H9 (cell line): ENCODE measurements at regions not wholly inside any gene's neighbourhood (a gene's known extent, or its start where the extent isn't known, plus 50 kb on each side); places are given as distances from the start of the nearest gene placed in this dataset.

Experiments used
- DNase-seq: peaks from one replicate; pipeline ENCODE4 v3.0.0-alpha.2; 2017
- H2AFZ ChIP-seq: one replicate; pipeline ENCODE4 v1.6.1; 2013; ENCODE audit warnings: mild to moderate bottlenecking, low read length, control low read depth, moderate library complexity
- H2AK5ac ChIP-seq: 2 replicates; pipeline ENCODE4 v1.6.1; 2013; ENCODE audit warnings: low read length, control low read depth, mixed read lengths; ENCODE audit not compliant: insufficient read length
- H2BK120ac ChIP-seq: one replicate; pipeline ENCODE4 v1.6.1; 2013; ENCODE audit warnings: low read depth, mild to moderate bottlenecking, low read length, control low read depth, inconsistent platforms; ENCODE audit not compliant: poor library complexity, severe bottlenecking
- H2BK12ac ChIP-seq: 2 replicates; pipeline ENCODE4 v1.6.1; 2013; ENCODE audit warnings: low read length, control low read depth, mixed read lengths, low read depth; ENCODE audit not compliant: insufficient read length
- H2BK15ac ChIP-seq: 2 replicates; pipeline ENCODE4 v1.6.1; 2013; ENCODE audit warnings: low read depth, low read length, control low read depth
- H2BK20ac ChIP-seq: one replicate; pipeline ENCODE4 v1.6.1; 2013; ENCODE audit warnings: low read depth, mild to moderate bottlenecking, low read length, control low read depth, inconsistent platforms; ENCODE audit not compliant: poor library complexity, severe bottlenecking
- H2BK5ac ChIP-seq: 2 replicates; pipeline ENCODE4 v1.6.1; 2013; ENCODE audit warnings: low read length, control low read depth, mixed read lengths; ENCODE audit not compliant: insufficient read length
- H3K14ac ChIP-seq: 2 replicates; pipeline ENCODE4 v1.6.1; 2013; ENCODE audit warnings: low read length, control low read depth; ENCODE audit not compliant: insufficient read depth
- H3K18ac ChIP-seq: 2 replicates; pipeline ENCODE4 v1.6.1; 2013; ENCODE audit warnings: low read depth, mild to moderate bottlenecking, mixed read lengths, low read length, control low read depth; ENCODE audit not compliant: insufficient read length
- H3K23ac ChIP-seq: 2 replicates; pipeline ENCODE4 v1.6.1; 2013; ENCODE audit warnings: low read length, control low read depth, mixed read lengths, low read depth; ENCODE audit not compliant: insufficient read length
- H3K23me2 ChIP-seq: 2 replicates; pipeline ENCODE4 v1.6.1; 2013; ENCODE audit warnings: low read depth, mild to moderate bottlenecking, mixed read lengths, low read length, control low read depth; ENCODE audit not compliant: insufficient read length, poor library complexity, severe bottlenecking
- H3K27ac ChIP-seq: 2 replicates; pipeline ENCODE4 v1.5.1; 2013; ENCODE audit warnings: low read length, control low read depth, mixed read lengths, low read depth; ENCODE audit not compliant: insufficient read length
- H3K27me3 ChIP-seq: 2 replicates; pipeline ENCODE4 v1.6.1; 2013; ENCODE audit warnings: low read length, control low read depth, inconsistent platforms; ENCODE audit not compliant: insufficient read depth
- H3K4ac ChIP-seq: 2 replicates; pipeline ENCODE4 v1.6.1; 2013; ENCODE audit warnings: low read depth, mild to moderate bottlenecking, control low read depth, inconsistent platforms, low read length, moderate library complexity
- H3K4me1 ChIP-seq: 2 replicates; pipeline ENCODE4 v1.6.1; 2013; ENCODE audit warnings: low read length, control low read depth, inconsistent platforms; ENCODE audit not compliant: insufficient read depth
- H3K4me2 ChIP-seq: 2 replicates; pipeline ENCODE4 v1.6.1; 2013; ENCODE audit warnings: low read length, control low read depth, mixed read lengths; ENCODE audit not compliant: insufficient read length, insufficient read depth
- H3K56ac ChIP-seq: 2 replicates; pipeline ENCODE4 v1.6.1; 2013; ENCODE audit warnings: low read depth, mild to moderate bottlenecking, mixed read lengths, low read length, control low read depth; ENCODE audit not compliant: insufficient read length
- H3K79me1 ChIP-seq: 2 replicates; pipeline ENCODE4 v1.6.1; 2013; ENCODE audit warnings: low read depth, mild to moderate bottlenecking, moderate library complexity, low read length, control low read depth, inconsistent platforms; ENCODE audit not compliant: insufficient read depth, poor library complexity, severe bottlenecking
- H3K79me2 ChIP-seq: 2 replicates; pipeline ENCODE4 v1.6.1; 2013; ENCODE audit warnings: low read length, control low read depth, inconsistent platforms; ENCODE audit not compliant: insufficient read depth
- H3K9ac ChIP-seq: 2 replicates; pipeline ENCODE4 v1.6.1; 2013; ENCODE audit warnings: low read length, control low read depth, mixed read lengths; ENCODE audit not compliant: insufficient read length; ENCODE audit errors: extremely low read depth
- H3K9me3 ChIP-seq: one replicate; pipeline ENCODE4 v1.6.1; 2013; ENCODE audit warnings: low read depth, low read length, inconsistent platforms; ENCODE audit not compliant: control insufficient read depth
- H3T11ph ChIP-seq: one replicate; pipeline ENCODE4 v1.6.1; 2013; ENCODE audit warnings: mild to moderate bottlenecking, low read length, control low read depth, inconsistent platforms
- H4K20me1 ChIP-seq: one replicate; pipeline ENCODE4 v1.6.1; 2013; ENCODE audit not compliant: control insufficient read depth, insufficient read length, insufficient read depth
- H4K5ac ChIP-seq: 2 replicates; pipeline ENCODE4 v1.6.1; 2013; ENCODE audit warnings: low read depth, mild to moderate bottlenecking, mixed read lengths, low read length, control low read depth; ENCODE audit not compliant: insufficient read length
- H4K8ac ChIP-seq: replicated peaks from 2 replicates; pipeline ENCODE4 v1.6.1; 2013; ENCODE audit warnings: low read length, control low read depth, mixed read lengths, low read depth; ENCODE audit not compliant: insufficient read length
- H4K91ac ChIP-seq: 2 replicates; pipeline ENCODE4 v1.6.1; 2013; ENCODE audit warnings: low read depth, mild to moderate bottlenecking, moderate library complexity, mixed read lengths, low read length, control low read depth; ENCODE audit not compliant: insufficient read length
- H3K27ac Mint-ChIP-seq, 3 experiments: 2 replicates in 2 of 3; 3 replicates in 1 of 3; pipeline ENCODE4 v1.8.0; 2020 to 2021; ENCODE audit warnings: mixed read lengths in 3 of 3, mild to moderate bottlenecking in 1 of 3, moderate library complexity in 1 of 3
- H3K27me3 Mint-ChIP-seq: 2 replicates; pipeline ENCODE4 v1.8.0; 2021; ENCODE audit warnings: low read depth, mild to moderate bottlenecking, moderate library complexity, mixed read lengths
- H3K36me3 Mint-ChIP-seq, 3 experiments: 2 replicates in 2 of 3; 3 replicates in 1 of 3; pipeline ENCODE4 v1.8.0; 2020 to 2021; ENCODE audit warnings: low read depth in 3 of 3, mixed read lengths in 3 of 3; ENCODE audit not compliant: insufficient read depth in 1 of 3
- H3K4me1 Mint-ChIP-seq, 2 experiments: 2 replicates each; pipeline ENCODE4 v1.8.0; 2020; ENCODE audit warnings: mixed read lengths in 2 of 2
- H3K4me3 Mint-ChIP-seq, 2 experiments: 2 replicates in 1 of 2; 3 replicates in 1 of 2; pipeline ENCODE4 v1.8.0; 2020 to 2021; ENCODE audit warnings: mild to moderate bottlenecking in 2 of 2, mixed read lengths in 2 of 2, moderate library complexity in 1 of 2
- H3K9me3 Mint-ChIP-seq, 2 experiments: 2 replicates in 1 of 2; 3 replicates in 1 of 2; pipeline ENCODE4 v1.8.0; 2020; ENCODE audit warnings: mild to moderate bottlenecking in 2 of 2, mixed read lengths in 2 of 2, moderate library complexity in 1 of 2
- WGBS: extraction: QIAGEN DNeasy Blood & Tissue Kit; methylation state at CpG from one replicate; pipeline ENCODE4 v1.1.7; 2013; ENCODE audit warnings: missing lambda C conversion rate, low lambda C conversion rate, mixed read lengths; ENCODE audit not compliant: insufficient read length; ENCODE audit errors: extremely low coverage; 5-methylcytosine and 5-hydroxymethylcytosine counted together
- TF ChIP-seq, protein P1 (sequence below): fragments of 200-600 bp; sonication (generic); conservative IDR thresholded peaks from 3 replicates; pipeline ENCODE4 v1.8.0; 2021; ENCODE audit warnings: antibody characterized with exemption, mild to moderate bottlenecking

DNA sequence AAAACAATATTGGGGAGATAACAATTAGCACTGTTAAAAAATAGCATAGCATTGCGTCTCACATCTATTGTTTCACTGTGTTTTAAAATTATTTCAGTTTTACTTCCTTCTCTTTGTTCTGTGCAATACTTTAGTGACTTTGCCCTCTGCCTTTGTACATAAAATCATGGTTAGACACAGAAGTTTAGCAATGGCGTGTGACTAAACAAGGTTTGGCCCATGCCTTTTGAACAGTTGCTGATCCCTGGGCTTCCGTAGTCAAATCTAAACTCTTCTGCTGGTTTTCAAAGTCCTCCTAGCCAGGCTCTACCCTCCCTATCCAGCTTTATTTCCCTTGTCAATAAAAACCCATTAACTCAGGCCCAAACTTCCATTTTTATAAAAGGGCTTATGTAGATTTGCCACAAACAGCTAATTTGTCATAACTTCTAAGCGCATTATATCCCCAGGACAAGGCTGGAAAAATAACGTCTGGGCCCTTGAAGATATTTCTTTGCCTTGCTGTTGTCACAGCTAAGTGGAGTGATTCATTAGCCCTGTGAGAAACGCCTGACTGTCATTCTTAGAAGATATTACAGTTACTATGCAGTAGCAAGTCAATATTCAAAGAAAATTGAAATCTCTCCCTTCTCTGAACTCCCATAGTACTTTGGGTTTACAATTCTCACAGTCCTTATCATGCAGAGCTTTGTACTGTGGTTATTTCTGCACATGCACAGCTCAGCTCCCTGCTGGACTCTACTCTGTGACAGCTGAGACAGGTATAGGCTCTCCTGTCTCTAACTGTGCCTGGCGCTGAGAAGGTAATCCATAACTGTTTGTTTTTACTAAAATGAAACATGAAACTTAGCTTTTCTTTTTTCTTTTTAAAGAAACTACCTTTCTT, 123.4 kb upstream of the SLC24A5 start:
- peaks cover 2% of the 10 kb centered on the region; the same call in 1 of the 2 replicates for H3K4me1 ChIP-seq
- H4K8ac ChIP-seq: no peak overlapping the region
- H2BK120ac ChIP-seq: no peak overlapping the region
- Mint-ChIP-seq H3K9me3 (peaks cover 0 to 2% of the 10 kb centered on the region in 2 experiments; a peak in 1 of 5 replicates), H3K4me1 (peaks cover 6 to 9% of the 10 kb centered on the region in 2 experiments), H3K36me3 (no peaks in the 10 kb centered on the region; a peak in 1 of 7 replicates), H3K27ac (no peak overlapping the region; a peak in 1 of 7 replicates), H3K27me3 (no peaks in the 10 kb centered on the region), H3K4me3 (no peak overlapping the region)
- no peak overlapping the region for H2AK5ac ChIP-seq
- no peak overlapping the region for H3K27ac ChIP-seq
- H2BK5ac ChIP-seq: no peak overlapping the region
- H3K18ac ChIP-seq: no peak overlapping the region
- no peak overlapping the region for H3T11ph ChIP-seq
- no peaks in the 10 kb centered on the region for H3K23me2 ChIP-seq
- no peaks in the 10 kb centered on the region for H4K20me1 ChIP-seq
- no peaks in the 10 kb centered on the region for H3K27me3 ChIP-seq
- H3K4me2 ChIP-seq: no peak overlapping the region
- no peak overlapping the region for H2BK12ac ChIP-seq
- no peak overlapping the region for H3K56ac ChIP-seq
- H2BK15ac ChIP-seq: no peak overlapping the region
- no peak overlapping the region for H3K4ac ChIP-seq
- H2BK20ac ChIP-seq: no peak overlapping the region
- H3K79me2 ChIP-seq: no peaks in the 10 kb centered on the region
- H3K79me1 ChIP-seq: no peaks in the 10 kb centered on the region
- no peaks in the 10 kb centered on the region for H3K9me3 ChIP-seq
- H4K91ac ChIP-seq: no peak overlapping the region
- H3K14ac ChIP-seq: no peak overlapping the region
- H3K23ac ChIP-seq: no peak overlapping the region
- TF ChIP-seq, protein P1, sequence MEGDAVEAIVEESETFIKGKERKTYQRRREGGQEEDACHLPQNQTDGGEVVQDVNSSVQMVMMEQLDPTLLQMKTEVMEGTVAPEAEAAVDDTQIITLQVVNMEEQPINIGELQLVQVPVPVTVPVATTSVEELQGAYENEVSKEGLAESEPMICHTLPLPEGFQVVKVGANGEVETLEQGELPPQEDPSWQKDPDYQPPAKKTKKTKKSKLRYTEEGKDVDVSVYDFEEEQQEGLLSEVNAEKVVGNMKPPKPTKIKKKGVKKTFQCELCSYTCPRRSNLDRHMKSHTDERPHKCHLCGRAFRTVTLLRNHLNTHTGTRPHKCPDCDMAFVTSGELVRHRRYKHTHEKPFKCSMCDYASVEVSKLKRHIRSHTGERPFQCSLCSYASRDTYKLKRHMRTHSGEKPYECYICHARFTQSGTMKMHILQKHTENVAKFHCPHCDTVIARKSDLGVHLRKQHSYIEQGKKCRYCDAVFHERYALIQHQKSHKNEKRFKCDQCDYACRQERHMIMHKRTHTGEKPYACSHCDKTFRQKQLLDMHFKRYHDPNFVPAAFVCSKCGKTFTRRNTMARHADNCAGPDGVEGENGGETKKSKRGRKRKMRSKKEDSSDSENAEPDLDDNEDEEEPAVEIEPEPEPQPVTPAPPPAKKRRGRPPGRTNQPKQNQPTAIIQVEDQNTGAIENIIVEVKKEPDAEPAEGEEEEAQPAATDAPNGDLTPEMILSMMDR: no peak
- H4K5ac ChIP-seq: no peak overlapping the region
- H2AFZ ChIP-seq: no peak overlapping the region
- WGBS: no CpG with 5 or more reads among the region's 7 CpGs
- H3K9ac ChIP-seq: no peak overlapping the region
- DNase-seq: no peak
